Vagina (tissue), 2 donors: ENCODE measurements at regions not wholly inside any gene's neighbourhood (a gene's known extent, or its start where the extent isn't known, plus 50 kb on each side); places are given as distances from the start of the nearest gene placed in this dataset.

Experiments used
- POLR2A ChIP-seq, 2 donors: fragments of 450-650 bp; IDR thresholded peaks; one replicate each; pipeline ENCODE4 v1.6.1; 2017; ENCODE audit warnings: antibody characterized with exemption in 2 of 2, mild to moderate bottlenecking in 2 of 2, moderate library complexity in 2 of 2
- TF ChIP-seq, protein P1 (sequence below), 3 experiments: fragments of 450-650 bp in 2 of 3; fragments of 200-600 bp in 1 of 3; sonication (generic) in 1 of 3; IDR thresholded peaks; one replicate each; pipeline ENCODE4 v1.5.1; 2017 to 2019; ENCODE audit warnings: antibody characterized with exemption in 3 of 3, mild to moderate bottlenecking in 2 of 3, moderate library complexity in 2 of 3

DNA sequence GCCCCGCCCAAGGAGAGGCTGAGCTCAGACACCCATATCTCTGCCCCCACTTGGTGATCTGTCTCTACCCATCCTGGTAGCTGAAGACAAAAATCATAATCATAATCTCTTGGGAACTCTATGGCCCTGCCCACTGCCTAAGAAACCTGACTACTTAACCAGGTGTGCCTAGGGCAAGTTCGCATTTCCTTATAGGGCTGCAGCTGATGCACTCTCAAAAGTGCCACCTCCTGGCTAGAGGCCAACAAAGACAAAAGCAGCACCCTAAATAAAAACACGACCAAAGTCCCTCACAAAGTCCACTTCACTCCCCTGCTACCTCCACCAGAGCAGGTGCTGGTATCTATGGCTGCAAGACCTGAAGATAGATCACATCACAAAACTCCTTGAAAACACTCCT, 250.4 kb upstream of the SLITRK3 start:
- TF ChIP-seq, protein P1, sequence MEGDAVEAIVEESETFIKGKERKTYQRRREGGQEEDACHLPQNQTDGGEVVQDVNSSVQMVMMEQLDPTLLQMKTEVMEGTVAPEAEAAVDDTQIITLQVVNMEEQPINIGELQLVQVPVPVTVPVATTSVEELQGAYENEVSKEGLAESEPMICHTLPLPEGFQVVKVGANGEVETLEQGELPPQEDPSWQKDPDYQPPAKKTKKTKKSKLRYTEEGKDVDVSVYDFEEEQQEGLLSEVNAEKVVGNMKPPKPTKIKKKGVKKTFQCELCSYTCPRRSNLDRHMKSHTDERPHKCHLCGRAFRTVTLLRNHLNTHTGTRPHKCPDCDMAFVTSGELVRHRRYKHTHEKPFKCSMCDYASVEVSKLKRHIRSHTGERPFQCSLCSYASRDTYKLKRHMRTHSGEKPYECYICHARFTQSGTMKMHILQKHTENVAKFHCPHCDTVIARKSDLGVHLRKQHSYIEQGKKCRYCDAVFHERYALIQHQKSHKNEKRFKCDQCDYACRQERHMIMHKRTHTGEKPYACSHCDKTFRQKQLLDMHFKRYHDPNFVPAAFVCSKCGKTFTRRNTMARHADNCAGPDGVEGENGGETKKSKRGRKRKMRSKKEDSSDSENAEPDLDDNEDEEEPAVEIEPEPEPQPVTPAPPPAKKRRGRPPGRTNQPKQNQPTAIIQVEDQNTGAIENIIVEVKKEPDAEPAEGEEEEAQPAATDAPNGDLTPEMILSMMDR (IDR thresholded peaks at IDR 0.05) = no peak
- no peak for TF ChIP-seq POLR2A (IDR thresholded peaks at IDR 0.05)
